Daoy (cell line): ENCODE measurements at regions not wholly inside any gene's neighbourhood (a gene's known extent, or its start where the extent isn't known, plus 50 kb on each side); places are given as distances from the start of the nearest gene placed in this dataset.
"Not testable (repeated sequence)": the region's sequence is repeated elsewhere in the genome, so short reads cannot be mapped to it uniquely, and the experiment has no call there.

Source experiments
- DNase-seq: peaks from one replicate; pipeline ENCODE4 v3.0.0-alpha.2; 2015; ENCODE audit warnings: low read depth

DNA sequence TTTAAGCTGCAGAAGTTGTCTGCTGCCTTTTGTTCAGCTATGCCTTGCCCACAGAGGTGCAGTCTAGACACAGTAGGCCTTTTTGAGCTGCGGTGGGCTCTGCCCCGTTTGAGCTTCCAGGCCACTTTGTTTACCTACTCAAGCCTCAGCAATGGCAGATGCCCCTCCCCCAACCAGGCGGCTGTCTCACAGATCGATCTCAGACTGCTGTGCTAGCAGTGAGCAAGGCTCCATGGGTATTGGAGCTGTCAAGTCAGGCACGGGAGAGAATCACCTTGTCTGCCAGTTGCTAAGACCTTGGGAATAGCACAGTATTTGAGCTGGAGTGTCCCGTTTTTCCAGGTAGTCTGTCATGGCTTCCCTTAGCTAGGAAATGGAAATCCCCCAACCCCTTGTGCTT, 587.8 kb upstream of the CLINT1 start:
- not testable (repeated sequence) for DNase-seq

DNA sequence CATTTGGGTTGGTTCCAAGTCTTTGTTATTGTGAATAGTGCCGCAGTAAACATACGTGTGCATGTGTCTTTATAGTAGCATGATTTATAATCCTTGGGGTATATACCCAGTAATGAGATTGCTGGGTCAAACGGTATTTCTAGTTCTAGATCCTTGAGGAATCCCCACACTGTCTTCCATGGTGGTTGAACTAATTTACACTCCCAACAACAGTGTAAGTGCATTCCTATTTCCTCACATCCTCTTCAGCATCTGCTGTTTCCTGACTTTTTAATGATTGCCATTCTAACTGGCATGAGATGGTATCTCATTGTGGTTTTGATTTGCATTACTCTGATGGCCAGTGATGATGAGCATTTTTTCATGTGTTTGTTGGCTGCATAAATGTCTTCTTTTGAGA, 580.3 kb upstream of the CLINT1 start:
- DNase-seq: not testable (repeated sequence)

GRCh38 chr5:158436271-158437065, 577.5 kb upstream of the CLINT1 start:
- DNase-seq: no peak

GRCh38 chr5:158435161-158435616, 576.2 kb upstream of the CLINT1 start:
- peak; percentile 60 for DNase-seq

GRCh38 chr5:158434749-158435148, 575.8 kb upstream of the CLINT1 start:
- no peak for DNase-seq

DNA sequence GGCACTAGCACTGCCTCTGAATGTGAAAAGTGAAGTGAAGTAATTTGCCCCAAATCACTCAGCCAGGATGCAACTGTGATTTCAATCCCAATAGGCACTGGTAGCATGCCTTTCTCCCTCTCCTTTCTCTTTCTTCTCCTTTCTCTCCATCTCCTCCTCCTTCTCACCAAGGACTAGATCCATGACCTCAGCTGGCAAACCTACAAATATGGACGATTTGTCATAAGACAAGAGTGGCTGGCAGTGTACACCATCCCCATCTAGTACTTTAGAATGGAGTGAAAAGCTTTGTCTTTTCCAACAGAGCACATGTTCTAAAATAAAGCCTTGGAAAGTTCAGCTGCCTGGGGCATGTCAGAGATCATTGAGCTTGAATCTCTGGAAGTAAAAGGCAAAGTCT, 574.7 kb upstream of the CLINT1 start:
- DNase-seq: no peak

GRCh38 chr5:158431369-158432029, 572.6 kb upstream of the CLINT1 start:
- DNase-seq: no peak

DNA sequence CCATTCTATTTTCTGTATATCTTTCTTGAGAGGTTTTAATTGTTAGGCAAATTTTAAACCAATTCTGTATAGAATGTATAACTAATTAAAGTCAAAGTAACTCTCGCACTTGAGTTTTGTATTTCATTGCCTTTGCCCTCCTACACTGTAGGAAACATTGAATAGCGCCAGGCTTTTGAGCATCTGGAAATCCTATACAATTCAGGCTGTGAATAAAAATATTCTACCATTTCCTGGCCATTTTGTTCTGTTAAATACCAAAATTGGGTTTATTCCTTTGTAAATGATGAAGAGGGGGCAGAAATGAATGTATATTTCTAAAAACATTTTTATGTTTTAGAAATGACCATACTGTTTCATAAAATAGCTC, 571.8 kb upstream of the CLINT1 start:
- DNase-seq: no peak

DNA sequence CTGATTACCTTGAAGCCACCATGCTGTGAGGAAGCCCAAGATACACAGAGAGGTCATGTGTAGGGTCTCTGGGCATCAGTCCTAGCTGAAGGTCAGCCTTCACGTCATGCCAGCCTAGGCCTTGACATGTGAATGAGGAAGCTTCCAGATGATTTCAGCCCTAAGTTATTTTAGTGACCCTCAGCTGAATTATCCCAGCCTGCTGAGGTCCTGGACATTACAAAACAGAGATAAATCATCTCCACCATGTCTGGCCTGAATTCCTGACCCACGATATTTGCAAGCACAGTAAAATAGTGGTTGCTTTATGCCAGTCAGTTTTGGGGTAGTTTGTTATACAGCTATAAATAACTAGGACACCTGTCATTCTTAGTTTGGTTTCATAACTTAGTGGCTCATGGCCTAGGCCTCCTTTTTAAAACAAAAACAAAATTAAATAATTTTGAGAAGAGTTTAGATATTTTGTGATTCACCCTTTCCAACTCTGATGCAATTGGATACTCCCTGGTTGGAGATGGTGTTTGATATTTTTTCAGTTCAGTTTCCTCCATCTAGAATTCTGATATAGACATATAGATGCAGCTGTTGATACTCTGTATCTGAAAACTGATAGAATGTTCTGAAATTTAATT, 571.3 kb upstream of the CLINT1 start:
- no peak for DNase-seq

DNA sequence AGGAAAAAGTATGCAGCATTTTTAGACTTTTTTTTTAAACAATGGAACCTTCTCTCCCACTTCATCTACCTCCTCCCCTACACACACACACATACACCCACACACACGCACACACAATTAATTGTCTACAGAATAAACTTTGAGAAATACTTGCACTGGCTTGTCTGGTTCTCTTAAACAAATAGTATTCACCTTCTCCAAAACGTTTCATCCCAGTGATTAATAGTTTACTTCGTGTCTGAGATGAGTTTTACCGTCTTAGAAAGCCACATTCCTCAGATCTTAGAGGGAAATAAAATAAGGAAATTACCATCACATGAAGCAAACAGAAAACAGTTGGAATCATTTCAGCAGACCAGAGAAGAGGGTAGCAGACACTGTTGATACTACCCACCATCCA, 570.6 kb upstream of the CLINT1 start:
- DNase-seq: no peak

DNA sequence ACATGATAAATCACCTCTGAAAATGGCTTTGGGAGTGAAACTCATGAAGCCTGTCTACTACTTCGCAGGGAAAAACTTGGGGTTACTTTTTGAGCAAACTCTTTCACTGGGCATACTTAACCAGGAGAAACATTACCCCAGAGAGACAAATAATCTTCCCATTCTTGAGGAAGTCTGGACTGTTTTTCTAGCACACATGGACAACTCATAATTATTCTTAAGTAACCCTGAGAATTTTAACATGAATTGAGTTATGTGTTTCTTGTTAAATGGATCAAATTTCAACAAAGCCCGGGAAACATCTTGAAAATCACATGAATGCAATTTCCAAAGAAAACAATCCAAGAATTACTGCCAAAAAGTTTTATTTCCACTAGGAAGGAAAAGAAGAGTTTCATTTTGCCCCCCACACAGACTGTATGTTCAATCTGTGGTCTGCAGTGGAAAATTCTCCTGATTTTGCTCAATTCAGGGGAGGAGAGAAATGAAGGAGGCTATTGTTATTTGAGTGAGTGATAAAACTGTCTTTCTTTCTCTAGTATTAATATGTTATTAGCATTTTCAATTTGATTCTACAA, 564.8 kb upstream of the CLINT1 start:
- DNase-seq: no peak

DNA sequence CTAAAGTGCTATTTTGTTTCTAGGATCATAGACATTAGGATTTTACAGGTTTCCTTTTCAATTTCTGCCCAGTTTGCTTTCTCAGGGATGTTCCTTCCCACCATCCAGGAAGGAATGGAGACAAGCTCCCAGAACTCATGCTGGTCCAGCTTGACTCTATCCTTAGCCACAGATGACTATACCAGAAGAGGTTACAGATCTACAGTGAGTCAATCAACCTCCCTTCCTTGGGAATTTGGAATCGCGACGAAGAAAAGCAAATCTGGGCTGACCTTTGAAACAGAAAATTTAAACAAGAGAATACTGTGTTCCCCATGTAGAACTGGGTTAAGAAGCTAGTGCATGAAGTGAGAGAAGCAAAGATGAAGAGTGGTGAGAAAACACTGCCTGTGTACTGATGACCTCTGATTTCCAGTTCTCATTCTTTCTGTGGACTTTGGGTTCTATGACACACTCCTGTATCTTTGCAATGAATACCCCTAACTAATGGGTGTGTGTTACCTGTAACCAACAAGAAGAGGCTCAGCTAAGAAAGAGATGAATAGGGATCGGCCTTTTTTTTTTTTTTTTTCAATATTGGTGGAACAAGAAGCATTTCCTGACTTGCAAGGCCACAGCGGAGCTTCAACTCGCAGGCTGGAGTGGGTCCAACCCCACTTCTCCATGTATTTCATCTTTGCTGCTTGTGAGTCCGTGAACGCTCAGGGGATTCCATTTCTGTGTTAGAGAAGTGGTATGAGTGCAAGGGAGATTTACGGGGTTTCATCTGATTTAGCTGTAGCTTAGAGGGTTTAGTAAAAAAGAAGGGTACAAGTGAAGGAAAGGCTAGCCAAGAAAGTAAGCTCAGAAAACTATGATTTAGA, 563.9 kb upstream of the CLINT1 start:
- DNase-seq: no peak

DNA sequence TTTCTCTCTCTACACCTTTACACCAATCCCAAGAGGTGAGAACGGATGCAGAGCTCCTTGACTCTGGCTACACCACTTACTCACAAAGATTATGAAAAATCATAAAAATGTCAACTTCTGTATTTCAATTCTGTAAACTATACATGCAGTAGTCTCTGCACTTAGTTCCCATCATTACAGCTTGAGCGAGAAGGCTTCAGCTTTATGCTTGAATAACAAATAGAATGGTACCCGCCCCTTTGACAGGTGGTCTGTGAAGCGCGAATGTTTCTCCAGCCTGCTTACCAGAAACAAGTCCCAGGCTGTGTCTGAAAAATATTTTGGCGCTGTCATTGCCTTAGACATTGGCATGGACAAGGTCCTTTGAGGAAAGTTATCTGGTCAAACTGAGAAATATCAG, 562.4 kb upstream of the CLINT1 start:
- no peak for DNase-seq

DNA sequence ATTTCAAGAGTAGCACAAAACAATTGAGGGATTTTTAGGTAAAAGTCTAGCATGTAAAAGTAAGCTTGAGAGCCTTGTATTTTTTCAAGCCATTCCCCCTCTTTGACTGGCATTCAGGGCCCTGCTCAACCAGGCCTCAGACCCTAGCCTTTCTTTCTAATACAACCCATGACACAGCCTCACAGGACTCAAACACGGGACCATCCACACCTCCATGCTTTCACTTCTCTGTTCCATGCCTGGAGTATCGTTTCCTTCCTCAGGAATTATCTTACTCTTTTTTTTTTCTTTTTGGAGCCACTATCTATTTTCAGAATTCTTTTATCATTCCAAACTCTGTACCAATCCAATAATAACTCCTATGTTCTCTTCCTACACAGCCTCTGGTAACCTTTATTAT, 560.2 kb upstream of the CLINT1 start:
- DNase-seq: no peak

GRCh38 chr5:158414780-158415179, 555.8 kb upstream of the CLINT1 start:
- peak; percentile 81 for DNase-seq

- no peak for DNase-seq
Observed at GRCh38 chr5:158414333-158414762, 555.4 kb upstream of the CLINT1 start.

- no peak for DNase-seq
Observed at GRCh38 chr5:158413122-158413680, 554.3 kb upstream of the CLINT1 start.

GRCh38 chr5:158410976-158411375, 552.0 kb upstream of the CLINT1 start:
- DNase-seq: peak; percentile 17

DNA sequence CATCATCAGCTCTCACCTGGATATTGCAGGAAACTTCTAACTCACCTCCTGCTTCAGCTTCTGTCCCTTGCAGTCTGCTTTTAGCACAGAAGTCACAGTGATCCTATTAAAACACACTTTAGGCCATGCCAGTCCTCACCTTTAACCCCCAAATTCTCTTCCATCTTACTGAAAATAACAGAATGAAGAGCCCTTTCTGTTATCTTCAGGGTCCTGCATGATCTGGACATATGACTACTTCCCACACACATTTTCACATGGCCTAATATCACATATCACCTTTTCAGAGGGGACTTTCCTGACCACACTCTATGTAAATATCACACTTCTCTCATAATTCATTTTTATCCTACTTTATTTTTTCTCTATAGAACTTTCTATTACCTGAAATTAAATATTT, 550.6 kb upstream of the CLINT1 start:
- DNase-seq: no peak

DNA sequence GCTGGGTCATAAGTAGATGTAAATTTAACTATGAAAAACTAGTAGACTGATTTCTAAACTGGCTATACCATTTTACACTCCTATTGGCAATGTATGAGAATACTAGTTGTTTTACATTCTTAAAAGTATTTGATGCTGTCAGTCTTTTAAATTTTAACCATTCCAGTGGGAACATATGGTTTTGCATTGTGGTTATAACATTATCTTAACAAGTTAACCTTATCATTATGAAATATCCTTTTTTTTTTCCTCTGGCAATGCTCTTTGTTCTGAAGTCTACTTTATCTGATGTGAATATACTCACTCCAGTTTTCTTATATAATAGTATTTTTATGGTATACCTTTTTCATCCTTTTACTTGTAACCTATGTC, 548.9 kb upstream of the CLINT1 start:
- no peak for DNase-seq
